B cell (primary cell): ENCODE measurements at regions not wholly inside any gene's neighbourhood (a gene's known extent, or its start where the extent isn't known, plus 50 kb on each side); places are given as distances from the start of the nearest gene placed in this dataset.

Experiments used
- EZH2 ChIP-seq: IDR thresholded peaks from 2 replicates; pipeline ENCODE4 v1.6.1; 2012; ENCODE audit warnings: borderline replicate concordance, low read depth, mild to moderate bottlenecking, moderate library complexity, low read length; ENCODE audit not compliant: insufficient read depth, poor library complexity, severe bottlenecking
- TF ChIP-seq, protein P1 (sequence below): fragments of 200-600 bp; IDR thresholded peaks from one replicate; pipeline ENCODE4 v1.8.0; 2022; ENCODE audit warnings: antibody characterized with exemption, mild to moderate bottlenecking

DNA sequence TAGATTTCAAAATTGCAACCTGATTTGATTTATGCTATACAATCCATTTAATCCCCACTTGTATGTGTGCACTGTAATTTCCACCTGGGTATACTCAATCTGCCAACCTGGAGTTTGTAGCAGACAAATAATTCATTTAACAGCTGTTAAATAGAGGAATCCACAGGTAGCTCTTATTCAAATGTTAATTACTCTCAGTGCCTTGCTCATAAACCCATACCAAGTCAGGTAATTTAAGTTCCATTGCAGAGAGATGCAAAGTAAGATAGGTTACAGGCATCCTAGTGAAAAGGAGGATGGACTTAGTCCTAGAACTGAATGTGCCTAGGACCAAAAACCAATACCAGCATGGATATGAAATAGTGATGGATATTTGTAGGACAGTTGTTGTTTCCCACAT is 674.2 kb downstream of the TBL1XR1 start:
- TF ChIP-seq, protein P1, sequence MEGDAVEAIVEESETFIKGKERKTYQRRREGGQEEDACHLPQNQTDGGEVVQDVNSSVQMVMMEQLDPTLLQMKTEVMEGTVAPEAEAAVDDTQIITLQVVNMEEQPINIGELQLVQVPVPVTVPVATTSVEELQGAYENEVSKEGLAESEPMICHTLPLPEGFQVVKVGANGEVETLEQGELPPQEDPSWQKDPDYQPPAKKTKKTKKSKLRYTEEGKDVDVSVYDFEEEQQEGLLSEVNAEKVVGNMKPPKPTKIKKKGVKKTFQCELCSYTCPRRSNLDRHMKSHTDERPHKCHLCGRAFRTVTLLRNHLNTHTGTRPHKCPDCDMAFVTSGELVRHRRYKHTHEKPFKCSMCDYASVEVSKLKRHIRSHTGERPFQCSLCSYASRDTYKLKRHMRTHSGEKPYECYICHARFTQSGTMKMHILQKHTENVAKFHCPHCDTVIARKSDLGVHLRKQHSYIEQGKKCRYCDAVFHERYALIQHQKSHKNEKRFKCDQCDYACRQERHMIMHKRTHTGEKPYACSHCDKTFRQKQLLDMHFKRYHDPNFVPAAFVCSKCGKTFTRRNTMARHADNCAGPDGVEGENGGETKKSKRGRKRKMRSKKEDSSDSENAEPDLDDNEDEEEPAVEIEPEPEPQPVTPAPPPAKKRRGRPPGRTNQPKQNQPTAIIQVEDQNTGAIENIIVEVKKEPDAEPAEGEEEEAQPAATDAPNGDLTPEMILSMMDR = no peak
- no peak for TF ChIP-seq EZH2
